Sciatic nerve (tissue), 2 donors: ENCODE measurements at regions not wholly inside any gene's neighbourhood (a gene's known extent, or its start where the extent isn't known, plus 50 kb on each side); places are given as distances from the start of the nearest gene placed in this dataset.
A peak's percentile ranks its signal among the peaks of the same experiment; 100 is the strongest.

Experiments
- ATAC-seq: fragments of 200-7000 bp; cut with Tn5 transposase; one replicate; pipeline ENCODE4 v1.9.1; 2020; ENCODE audit warnings: mild to moderate bottlenecking, moderate library complexity
- DNase-seq: peaks from one replicate; pipeline ENCODE4 v3.0.0-alpha.2; 2020; ENCODE audit warnings: low spot score
- intact Hi-C: fragments of 100-400 bp; cut with DNase I; formaldehyde crosslinking; loops from one replicate; pipeline ENCODE4 v1.14.2; 2022
- donor health status: DM: no; HTN: no; CAD: no.
- donor health status: DM: no; HTN: no; CAD: no.

- ATAC-seq = no peak
- DNase-seq = no peak
- intact Hi-C loops = loop anchor here (5.0 kb wide), 1 partner anchor 1049 kb away; no protein-coding TSS in a partner anchor
These were observed 199.1 kb upstream of the NRXN1 start for GRCh38 chr2:51231071-51231470.

GRCh38 chr2:51225377-51225776 lies 193.4 kb upstream of the NRXN1 start:
- no peak for ATAC-seq
- intact Hi-C loops = no loop called here
- no peak for DNase-seq

GRCh38 chr2:51224790-51225189 lies 192.9 kb upstream of the NRXN1 start:
- intact Hi-C loops = no loop called here
- peak; percentile 76 for ATAC-seq
- DNase-seq = no peak

- no peak for DNase-seq
- ATAC-seq = no peak
- intact Hi-C loops = no loop called here
These were observed 190.2 kb upstream of the NRXN1 start for GRCh38 chr2:51222106-51222505.

- intact Hi-C loops = no loop called here
These were observed 188.7 kb upstream of the NRXN1 start for GRCh38 chr2:51220606-51221005.

GRCh38 chr2:51220080-51220479 lies 188.1 kb upstream of the NRXN1 start:
- DNase-seq (no peak), ATAC-seq (no peak)
- intact Hi-C loops = no loop called here

More at GRCh38 chr2:51220606-51221005, 188.7 kb upstream of the NRXN1 start:
- DNase-seq = no peak
- peak; percentile 57 for ATAC-seq

GRCh38 chr2:51219468-51219867 lies 187.5 kb upstream of the NRXN1 start:
- DNase-seq = no peak
- peak; percentile 39 for ATAC-seq
- intact Hi-C loops = no loop called here

GRCh38 chr2:51218047-51218446 lies 186.1 kb upstream of the NRXN1 start:
- intact Hi-C loops = no loop called here
- ATAC-seq (no peak), DNase-seq (no peak)

GRCh38 chr2:51213826-51214225 lies 181.9 kb upstream of the NRXN1 start:
- ATAC-seq (no peak), DNase-seq (no peak)
- intact Hi-C loops = no loop called here

GRCh38 chr2:51212374-51212773 lies 180.4 kb upstream of the NRXN1 start:
- intact Hi-C loops = no loop called here
- DNase-seq (no peak), ATAC-seq (no peak)

GRCh38 chr2:51208521-51208920 lies 176.6 kb upstream of the NRXN1 start:
- ATAC-seq = no peak
- intact Hi-C loops = no loop called here
- DNase-seq = no peak

- no peak for DNase-seq
- intact Hi-C loops = loop anchor here (5.0 kb wide), 1 partner anchor 1406 kb away; no protein-coding TSS in a partner anchor
- no peak for ATAC-seq
These were observed 169.4 kb upstream of the NRXN1 start for GRCh38 chr2:51201295-51201694.

- no peak for ATAC-seq
- intact Hi-C loops = no loop called here
- no peak for DNase-seq
These were observed 162.7 kb upstream of the NRXN1 start for GRCh38 chr2:51194656-51195055.

GRCh38 chr2:51170273-51170672 lies 138.3 kb upstream of the NRXN1 start:
- ATAC-seq = no peak
- DNase-seq = no peak
- intact Hi-C loops = no loop called here

GRCh38 chr2:51165534-51166260 lies 133.8 kb upstream of the NRXN1 start:
- ATAC-seq (no peak), DNase-seq (no peak)
- intact Hi-C loops = no loop called here

GRCh38 chr2:51158251-51158650 lies 126.3 kb upstream of the NRXN1 start:
- intact Hi-C loops = no loop called here
- ATAC-seq = no peak
- DNase-seq = no peak

- intact Hi-C loops = no loop called here
- no peak for ATAC-seq
These were observed 121.3 kb upstream of the NRXN1 start for GRCh38 chr2:51153236-51153635.

GRCh38 chr2:51151490-51152140 lies 119.7 kb upstream of the NRXN1 start:
- no peak for ATAC-seq
- intact Hi-C loops = no loop called here

More at GRCh38 chr2:51153236-51153635, 121.3 kb upstream of the NRXN1 start:
- DNase-seq = no peak

GRCh38 chr2:51149725-51150124 lies 117.8 kb upstream of the NRXN1 start:
- intact Hi-C loops = no loop called here
- DNase-seq (no peak), ATAC-seq (no peak)

More at GRCh38 chr2:51151490-51152140, 119.7 kb upstream of the NRXN1 start:
- DNase-seq = no peak

- no peak for ATAC-seq
These were observed 113.8 kb upstream of the NRXN1 start for GRCh38 chr2:51145761-51146160.

More at GRCh38 chr2:51145761-51146160, 113.8 kb upstream of the NRXN1 start:
- no peak for DNase-seq
- intact Hi-C loops = no loop called here
